Dermis microvascular lymphatic vessel endothelial cell (primary cell): ENCODE measurements at regions not wholly inside any gene's neighbourhood (a gene's known extent, or its start where the extent isn't known, plus 50 kb on each side); places are given as distances from the start of the nearest gene placed in this dataset.
"Not testable (repeated sequence)": the region's sequence is repeated elsewhere in the genome, so short reads cannot be mapped to it uniquely, and the experiment has no call there.

Experiments used
- DNase-seq, 2 donors: peaks; one replicate each; pipeline versions ENCODE4 v3.0.0 to v3.0.0-alpha.2; 2010; ENCODE audit warnings: low read depth in 2 of 2

DNA sequence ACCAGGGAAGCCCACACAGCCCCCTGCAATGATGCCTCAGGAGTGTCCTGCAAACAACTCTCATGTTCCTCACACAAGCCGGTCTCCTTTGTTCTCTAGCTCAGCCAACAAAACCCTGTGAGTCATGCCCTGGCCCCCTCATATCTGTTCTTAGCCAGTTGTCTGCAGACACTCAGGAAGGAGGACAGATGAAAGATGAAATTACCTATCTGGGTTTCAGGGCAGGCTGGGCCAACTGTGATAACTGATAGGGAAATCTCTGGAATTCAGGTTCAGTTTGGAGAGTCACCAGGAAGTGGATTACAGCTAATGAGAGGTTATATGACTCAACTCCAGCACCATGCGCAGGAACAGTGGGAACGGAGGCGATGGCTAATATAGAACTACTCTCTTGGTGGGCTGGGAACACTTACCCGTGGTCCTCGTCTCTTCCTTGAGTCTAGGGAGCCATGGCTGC, 352.0 kb upstream of the ADAMTS9 start:
- DNase-seq = peak; percentile 63 to 91

DNA sequence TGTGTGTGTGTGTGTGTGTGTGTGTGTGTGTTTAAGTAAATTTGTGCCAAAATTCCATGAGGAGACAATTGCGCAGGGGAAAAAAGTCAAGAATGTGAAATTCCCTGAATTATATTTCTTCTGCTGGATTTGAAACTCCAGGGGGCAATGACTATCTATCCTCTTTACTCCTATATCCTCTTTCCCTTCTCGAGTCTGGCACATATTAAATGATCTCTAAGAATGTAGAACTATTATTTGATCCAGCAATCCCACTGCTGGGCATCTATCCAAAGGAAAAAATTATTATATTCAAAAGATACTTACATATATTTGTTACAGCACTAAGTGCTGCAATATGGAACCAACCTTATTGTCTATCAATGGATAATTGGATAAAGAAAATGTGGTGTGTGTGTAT, 350.1 kb upstream of the ADAMTS9 start:
- no peak for DNase-seq

DNA sequence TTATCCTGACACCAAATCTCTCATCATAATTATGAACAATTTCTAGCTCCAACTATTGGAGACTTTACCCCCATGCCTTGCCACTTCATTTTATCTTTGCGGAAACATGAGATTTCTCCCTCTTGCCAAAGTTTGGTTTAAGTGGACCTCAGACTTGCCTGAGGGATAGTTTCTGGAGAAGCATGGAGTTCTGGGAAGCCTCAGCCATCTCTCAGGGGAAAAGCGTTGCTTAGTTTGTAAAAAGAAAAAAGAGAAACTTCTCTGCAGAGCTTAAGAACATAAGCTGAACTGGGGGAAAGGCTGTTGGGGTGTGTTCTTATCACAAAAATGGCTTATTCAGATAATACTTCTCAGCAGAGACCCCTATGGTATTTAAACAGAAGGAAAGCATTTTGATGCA, 347.4 kb upstream of the ADAMTS9 start:
- DNase-seq = no peak

DNA sequence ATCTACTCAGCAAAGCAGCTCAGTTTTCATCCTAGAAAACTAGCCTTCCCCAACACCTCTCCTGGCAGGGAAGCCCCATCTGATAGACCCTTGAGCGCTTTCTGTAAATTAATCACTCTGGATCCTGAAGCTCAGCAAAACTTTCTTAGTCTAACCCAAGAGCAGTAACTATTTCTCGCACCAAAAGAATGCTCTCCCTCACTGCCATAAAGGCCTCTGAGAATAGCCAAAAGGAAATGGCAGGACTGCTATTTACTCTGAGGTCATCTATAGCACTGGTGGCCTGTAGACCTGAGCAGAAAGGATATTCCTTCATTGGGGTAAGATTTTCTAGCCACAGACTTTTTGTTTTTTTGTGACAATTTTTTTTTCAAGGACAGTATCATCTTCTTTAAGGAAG, 345.8 kb upstream of the ADAMTS9 start:
- DNase-seq = no peak

DNA sequence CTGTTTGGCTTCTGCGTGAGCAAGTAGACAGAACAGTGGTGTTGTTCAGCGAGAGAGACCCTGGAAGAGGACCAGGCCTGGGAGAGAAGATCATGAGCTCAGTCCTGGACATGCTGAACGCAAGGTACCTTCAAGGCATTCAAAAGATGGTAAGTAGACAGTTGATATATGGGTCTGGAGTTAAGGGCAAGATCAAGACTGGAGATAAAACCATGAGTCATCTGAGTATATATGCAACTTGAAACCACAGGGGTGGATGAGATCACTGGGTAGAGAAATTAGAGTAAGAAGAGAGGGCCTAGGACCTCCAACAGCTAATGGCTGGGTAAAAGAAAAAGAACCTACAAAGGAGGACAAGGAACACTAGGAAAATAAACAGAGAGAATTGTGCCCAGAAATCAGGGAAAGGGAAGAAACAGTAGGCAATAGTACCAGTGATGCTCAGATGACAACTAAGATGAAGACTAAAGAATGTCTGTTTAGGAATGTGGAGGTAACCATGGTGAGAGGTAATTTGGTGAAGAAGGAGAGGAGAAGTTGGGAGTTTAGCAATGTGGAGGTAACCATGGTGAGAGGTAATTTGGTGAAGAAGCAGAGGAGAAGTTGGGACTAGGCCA, 343.2 kb upstream of the ADAMTS9 start:
- DNase-seq = peak in 1 of 2 donors; percentile 40

DNA sequence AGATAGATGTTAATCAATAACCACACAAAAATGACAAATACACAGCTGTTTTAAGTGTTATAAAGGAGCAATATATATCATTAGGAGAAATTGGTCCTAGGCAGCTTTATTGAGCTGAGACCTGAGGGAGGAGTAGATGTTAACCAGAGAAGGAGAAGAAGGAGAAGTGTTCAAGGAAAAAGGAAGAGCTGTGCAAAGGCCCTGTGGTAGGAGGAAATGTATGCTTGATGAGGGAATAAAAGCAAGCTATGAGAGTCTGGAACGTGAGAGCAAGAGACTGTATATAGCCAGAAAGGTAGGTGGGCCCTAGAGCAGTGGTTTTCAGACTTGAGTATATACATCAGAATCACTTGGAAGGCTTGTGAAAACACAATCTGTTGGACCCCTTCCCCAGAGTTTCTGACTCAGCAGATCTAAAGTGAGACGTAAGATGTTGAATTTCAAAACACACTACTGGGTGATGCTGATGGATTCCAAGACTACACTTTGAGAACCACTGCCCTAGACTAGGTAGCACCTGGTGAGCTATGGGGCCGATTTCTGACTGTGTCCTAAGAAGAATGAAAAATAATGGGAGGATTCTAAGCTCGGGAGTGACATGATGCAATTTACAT, 342.3 kb upstream of the ADAMTS9 start:
- no peak for DNase-seq

DNA sequence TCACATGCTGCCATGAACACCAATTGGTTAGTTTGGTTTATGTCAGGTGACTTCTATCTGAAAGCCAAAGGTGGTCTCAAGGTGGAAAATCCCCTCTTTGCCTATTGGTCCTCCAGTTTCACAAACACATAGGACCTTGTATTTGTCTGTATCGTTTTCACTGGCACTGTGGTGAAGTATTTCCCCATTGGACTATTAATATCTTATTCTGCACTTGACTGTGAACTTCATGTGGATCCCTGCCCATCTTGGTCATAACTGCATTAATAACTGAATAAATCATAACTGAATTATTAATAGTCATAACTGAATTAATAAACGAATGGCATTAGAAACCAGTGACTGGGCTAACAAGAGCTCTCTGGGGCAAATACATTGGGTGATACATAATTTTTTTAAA, 341.3 kb upstream of the ADAMTS9 start:
- no peak for DNase-seq

DNA sequence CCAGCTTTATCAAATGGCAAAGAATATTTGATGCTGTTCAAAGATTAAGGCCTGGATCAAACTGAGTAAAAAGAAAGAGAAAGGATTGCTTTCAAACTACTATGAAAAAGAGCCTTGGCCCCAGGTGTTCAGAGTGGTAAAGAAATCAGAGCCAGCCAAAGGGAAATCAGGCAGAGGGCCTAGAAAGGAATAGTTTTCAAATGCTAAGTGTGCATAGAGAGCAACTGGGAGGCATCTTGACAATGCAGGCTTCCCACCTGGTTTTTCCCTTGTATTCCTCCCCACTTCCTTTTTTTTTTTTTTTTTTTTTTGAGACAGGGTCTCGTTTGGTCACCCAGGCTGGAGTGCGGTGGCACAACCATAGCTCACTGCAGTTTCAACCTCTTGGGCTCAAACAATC, 340.2 kb upstream of the ADAMTS9 start:
- DNase-seq = no peak

DNA sequence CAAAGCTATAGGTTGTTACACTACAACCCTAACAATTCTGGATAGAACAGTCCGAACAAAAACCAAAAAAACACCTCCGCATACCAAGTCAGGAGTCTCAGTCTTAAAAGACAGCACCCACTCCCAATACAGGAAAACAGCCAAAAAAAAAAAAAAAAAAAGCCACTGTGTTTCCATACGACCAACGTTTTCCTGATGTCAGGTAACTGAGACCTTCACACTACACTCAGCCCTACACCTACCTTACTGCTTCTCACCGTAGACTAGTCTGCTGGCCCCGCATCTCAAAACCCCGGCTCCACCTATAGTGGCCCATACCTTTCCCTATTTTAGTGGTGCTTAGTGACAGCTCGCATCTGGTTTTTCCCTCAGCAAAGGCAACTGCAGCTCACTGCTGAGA, 339.5 kb upstream of the ADAMTS9 start:
- no peak for DNase-seq

DNA sequence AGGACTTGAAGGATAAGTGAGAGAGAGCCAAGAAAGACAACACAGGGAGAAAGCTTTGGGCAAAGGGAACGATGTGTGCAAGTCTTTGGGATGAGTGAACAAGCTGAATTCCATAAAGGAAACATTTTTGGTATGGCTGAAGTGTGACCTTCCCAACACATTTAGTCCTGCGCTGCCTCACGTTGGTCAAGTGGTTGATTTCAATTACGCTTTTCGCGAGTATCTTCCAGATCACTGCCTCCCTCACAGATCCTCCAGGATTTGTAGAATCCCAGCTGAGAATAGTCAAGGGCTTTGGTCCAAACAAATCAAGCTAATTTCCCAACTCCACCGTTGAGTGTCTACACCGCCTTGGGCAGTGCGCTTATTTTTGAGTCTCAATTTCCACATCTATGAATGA, 338.4 kb upstream of the ADAMTS9 start:
- DNase-seq = no peak

DNA sequence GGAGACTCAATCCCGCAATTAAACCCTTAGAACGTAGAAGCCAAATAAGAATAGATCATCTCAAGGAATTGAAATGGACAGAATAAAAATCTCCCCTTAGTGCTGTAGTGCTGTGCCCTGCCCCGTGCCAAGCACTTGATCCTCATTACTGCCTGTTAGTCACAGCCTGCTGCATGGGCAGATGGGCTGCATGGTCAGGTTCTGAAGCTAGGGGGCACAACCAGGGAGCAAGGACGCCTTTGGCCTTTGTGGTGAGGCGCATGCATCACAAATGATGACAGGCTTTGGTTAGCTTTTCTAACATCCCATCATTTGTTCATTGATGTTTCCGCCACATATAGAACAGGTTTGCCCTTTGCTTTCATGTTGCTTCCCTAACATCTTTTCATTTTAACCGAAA, 336.3 kb upstream of the ADAMTS9 start:
- DNase-seq = no peak

DNA sequence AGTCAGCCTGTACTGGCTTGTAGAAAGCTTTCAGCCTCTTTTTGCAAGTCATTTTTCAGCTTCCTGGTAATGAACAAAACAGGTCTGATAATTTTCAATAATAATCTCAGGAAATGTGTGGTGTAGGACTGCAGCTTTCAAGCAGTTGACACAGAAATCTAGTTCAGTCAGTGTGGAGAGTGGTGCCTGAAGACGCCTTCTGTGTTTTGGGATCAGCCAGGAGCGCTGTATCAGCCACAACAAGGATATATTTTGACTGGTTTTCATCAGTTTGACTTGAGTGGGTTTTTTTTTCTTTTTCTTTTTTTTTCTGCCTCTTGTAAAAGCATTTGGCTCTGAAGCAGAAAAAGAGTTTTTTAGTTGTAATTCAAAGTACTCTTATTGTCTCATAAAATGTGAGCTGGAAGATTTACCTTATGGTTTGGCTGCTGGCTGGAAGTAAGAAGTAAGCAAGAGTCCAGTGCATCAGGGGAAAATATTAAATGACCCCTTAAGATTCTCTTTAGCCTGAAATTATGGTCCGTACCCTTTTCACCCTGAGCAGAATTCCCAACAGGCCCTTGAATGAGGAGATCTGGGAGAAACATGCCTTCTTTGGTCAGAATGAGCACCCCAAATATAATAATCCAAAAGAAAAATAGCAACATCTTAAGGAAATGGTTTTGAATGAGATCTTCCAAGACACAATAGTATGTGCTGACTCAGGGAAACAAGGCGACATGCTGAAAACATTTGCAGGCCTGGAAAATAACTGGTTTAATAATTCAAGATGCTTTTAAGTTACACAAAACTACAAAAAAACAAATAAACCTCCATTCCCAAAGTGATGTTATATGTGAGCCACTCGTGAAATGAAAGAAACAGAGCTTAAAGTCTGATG, 332.7 kb upstream of the ADAMTS9 start:
- no peak for DNase-seq

DNA sequence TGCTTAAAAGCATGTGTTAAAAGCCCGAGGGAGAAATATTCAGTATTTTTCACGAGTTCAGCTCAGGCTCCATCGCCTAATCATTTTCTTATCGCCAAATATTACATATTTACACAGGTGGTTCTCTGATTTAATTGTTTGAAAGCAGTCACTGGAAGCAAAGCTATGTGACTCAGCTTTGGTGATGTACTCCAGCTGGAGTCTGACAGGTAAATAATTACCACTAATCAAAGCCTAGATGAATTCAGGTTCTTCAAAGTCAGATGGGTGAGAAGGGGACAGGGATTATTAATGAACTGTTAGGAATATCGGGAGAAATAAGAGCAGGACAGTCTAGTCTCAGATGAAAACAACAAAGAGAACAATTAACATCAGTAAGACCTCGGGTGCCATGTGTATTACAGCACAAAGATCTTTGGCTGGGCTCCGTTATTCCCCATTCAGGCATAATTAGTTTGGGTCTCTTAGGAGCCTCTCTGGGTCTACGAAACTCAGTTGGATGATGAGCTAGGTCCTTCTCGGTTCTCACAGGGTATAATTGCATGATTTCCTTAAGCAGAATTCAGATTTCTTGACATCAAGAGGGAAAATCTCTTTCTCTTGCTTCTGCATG, 331.7 kb upstream of the ADAMTS9 start:
- peak in 1 of 2 donors; percentile 9 for DNase-seq

DNA sequence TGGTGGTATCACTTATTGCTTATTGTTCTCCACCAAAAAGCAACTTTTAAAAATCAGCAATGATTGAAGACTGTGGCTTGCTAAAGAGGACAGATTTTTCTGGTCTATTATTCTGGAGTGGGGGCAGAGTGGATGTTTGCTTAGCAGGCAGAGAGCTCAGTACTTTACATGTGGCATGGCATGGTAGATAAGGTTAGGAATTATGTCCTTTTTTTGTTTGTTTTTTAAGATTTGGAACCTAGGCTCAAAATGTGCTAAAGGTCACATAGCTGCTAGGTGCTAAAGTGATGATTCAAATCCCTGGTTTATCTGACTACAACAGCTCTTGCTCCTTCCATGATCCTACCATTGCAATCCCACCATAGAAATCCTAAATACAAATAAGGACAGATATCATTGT, 331.0 kb upstream of the ADAMTS9 start:
- DNase-seq = no peak

DNA sequence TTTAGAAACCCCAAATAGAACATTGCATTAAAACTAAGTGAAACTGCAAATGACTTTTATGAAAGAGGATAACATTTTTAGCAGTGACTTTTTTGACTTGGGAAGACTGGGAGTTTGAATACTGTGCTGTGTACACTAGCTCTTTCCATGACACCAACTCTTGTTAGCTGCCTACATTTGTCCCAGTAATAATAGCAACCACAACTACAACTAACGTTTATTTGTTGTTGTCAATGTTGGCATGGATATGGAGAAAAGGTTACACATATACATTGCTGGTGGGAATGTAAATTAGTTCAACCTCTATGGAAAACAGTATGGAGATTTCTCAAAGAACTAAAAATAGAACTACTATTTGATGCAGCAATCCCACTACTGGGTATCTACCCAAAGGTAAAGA, 329.6 kb upstream of the ADAMTS9 start:
- DNase-seq = no peak

DNA sequence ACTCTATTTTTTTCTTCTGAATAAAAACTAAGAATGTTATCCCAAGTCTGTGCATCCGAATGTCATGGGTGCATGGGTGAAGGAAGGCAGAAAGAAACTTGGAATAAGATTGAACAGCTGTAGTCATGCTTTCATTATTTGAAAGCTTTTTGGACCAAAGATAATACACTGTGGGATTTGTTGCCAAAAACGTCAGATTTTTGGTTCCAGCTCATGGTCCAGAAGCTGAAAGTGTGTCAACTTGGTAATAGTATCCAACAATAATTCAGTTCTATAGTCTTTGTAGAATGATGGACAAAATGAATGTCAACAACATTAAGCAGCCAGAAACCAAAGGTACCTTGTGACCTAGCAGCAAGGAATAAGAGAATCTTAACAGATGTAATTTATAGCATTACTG, 327.9 kb upstream of the ADAMTS9 start:
- DNase-seq = no peak

DNA sequence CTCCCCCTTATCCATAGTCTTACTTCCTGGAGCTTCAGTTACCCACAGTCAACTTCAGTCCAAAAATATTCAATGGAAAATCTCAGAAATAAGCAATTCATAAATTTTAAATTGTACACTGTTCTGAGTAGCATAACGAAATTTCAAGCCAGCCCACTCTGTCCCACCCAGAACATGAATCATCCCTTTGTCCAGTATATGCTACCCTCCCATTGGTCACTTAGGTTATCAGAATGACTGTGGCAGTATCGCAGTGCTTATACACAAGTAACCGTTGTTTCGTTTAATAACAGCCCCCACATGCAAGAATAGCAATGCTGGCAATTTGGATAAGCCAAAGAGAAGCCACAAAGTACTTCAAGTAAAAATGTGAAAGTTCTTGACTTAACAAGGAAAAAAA, 325.3 kb upstream of the ADAMTS9 start:
- DNase-seq = no peak

DNA sequence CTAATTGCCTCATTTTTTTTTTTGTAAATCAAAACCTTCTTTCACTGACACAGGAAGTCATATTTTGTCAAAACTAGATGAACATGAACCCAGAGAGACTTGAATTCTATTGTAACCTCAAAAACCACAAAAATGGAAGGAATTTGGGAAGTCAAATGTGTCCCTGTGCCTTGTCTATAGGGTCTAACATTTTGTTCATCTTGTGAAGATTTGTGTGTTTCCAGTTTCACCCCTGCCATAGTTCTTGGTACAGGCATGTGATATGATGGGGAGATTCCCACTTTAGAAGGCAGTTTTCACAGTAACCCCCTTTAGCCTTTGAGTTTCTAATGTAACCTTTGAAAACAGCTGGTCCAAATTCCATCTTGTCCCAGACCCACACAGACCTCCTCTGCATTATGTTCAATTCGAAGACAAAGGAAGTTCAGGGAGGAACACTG, 318.5 kb upstream of the ADAMTS9 start:
- DNase-seq = no peak

DNA sequence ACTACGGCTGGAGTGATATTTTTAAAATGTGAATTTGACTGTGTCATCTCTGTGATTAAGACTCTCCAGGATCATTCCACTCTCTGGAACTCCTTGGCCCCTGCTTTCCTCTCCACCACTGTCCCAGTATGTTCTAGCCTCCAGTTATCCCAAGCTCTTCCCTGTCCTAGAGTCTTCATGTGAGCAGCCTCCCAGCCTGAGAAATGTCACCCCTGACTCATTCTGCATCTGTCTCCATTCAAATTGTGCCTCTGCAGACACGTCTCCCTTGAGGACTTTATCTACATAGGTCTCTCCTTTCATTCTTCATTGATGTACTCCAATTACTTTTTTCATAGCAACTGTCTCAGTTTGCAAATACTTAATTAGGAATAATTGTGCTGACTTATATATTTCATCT, 317.7 kb upstream of the ADAMTS9 start:
- DNase-seq = no peak

DNA sequence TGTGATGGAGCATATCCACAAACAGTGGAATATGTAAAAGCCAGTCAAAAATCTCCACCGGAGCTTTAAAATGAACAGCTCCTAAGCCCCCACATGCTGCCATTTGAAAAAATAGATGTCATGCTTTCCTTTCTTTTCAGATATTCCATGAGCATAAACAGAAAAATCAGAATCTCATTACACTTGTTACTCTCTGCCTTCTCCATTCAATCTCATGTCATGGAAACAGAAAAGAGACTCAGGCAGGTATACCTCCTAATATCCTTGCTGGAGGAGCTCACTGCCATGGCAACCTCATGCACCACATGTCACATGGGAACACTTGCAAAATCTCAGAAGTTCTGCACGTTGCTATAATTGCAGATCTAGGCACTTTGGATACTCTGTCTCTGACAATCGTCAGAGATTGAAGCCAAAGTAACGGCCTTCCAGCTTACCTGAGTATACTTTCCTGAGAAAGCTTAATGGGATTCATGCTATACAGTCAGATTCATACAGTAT, 317.0 kb upstream of the ADAMTS9 start:
- DNase-seq = no peak

DNA sequence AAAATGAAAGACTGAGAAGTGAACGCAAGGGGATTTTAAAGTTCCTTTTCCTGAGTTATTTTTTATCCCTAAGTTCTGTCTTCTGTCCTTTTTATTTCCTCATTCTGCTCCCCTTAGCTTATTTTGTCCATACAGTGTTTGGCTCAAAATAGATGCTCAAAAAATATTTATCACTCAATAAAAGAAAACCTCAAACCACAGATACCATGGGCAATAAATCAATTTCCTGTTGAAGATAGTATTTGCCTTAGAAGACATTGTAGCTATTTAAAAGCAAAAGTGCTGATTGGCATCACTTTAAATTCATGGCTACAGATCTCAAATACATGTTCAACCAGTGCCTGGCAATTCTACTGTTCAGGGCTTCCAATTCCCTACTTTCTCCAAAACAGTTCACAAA, 316.5 kb upstream of the ADAMTS9 start:
- no peak for DNase-seq

DNA sequence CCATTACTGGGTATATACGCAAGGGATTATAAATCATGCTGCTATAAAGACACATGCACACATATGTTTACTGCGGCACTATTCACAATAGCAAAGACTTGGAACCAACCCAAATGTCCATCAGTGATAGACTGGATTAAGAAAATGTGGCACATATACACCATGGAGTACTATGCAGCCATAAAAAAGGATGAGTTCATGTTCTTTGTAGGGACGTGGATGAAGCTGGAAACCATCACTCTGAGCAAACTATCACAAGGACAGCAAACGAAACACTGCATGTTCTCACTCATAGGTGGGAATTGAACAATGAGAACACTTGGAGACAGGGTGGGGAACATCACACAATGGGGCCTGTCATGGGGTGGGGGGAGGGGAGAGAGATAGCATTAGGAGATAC, 313.3 kb upstream of the ADAMTS9 start:
- not testable (repeated sequence) for DNase-seq
